ENCODE measurements at regions not wholly inside any gene's neighbourhood (a gene's known extent, or its start where the extent isn't known, plus 50 kb on each side); places are given as distances from the start of the nearest gene placed in this dataset.

DNA sequence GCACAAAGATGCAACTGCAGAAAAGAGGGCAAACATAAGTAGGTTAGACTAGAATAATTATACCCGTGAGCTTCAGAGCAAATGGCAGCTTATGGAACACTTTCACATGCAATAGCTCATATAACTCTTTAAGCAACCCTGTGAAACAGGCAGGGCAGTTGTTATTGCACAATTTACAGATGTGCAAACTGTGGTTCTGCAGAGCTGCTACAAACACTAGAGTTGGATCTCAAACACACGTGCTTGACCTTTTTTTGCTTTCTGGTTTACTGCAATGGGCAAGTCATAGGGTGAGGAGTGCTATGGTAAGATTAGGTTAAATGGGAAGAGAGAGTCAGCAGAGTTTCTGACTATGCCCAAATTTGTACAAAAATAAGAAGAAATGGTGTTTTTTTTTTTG, 610.8 kb downstream of the GATA3 start:
- TF ChIP-seq, protein P1, sequence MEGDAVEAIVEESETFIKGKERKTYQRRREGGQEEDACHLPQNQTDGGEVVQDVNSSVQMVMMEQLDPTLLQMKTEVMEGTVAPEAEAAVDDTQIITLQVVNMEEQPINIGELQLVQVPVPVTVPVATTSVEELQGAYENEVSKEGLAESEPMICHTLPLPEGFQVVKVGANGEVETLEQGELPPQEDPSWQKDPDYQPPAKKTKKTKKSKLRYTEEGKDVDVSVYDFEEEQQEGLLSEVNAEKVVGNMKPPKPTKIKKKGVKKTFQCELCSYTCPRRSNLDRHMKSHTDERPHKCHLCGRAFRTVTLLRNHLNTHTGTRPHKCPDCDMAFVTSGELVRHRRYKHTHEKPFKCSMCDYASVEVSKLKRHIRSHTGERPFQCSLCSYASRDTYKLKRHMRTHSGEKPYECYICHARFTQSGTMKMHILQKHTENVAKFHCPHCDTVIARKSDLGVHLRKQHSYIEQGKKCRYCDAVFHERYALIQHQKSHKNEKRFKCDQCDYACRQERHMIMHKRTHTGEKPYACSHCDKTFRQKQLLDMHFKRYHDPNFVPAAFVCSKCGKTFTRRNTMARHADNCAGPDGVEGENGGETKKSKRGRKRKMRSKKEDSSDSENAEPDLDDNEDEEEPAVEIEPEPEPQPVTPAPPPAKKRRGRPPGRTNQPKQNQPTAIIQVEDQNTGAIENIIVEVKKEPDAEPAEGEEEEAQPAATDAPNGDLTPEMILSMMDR (IDR thresholded peaks at IDR 0.05; ENCODE audit: insufficient read depth, low read length, poor library complexity, severe bottlenecking) = no peak
- TF ChIP-seq EZH2phosphoT487 (conservative IDR thresholded peaks at IDR 0.05; ENCODE audit: low read length) = no peak
